ENCODE measurements at regions not wholly inside any gene's neighbourhood (a gene's known extent, or its start where the extent isn't known, plus 50 kb on each side); places are given as distances from the start of the nearest gene placed in this dataset.

GRCh38 chr1:170340308-170340707, 191.7 kb upstream of the GORAB start:
- Histone ChIP-seq H3K36me3 (ENCODE audit: control insufficient read depth, insufficient read depth, low read length) (no peaks in the 10 kb centered on the region), H3K27me3 (ENCODE audit: control insufficient read depth, insufficient read depth, low read length) (no peaks in the 10 kb centered on the region), H3K4me3 (ENCODE audit: low read depth, low read length) (no peak overlapping the region)
- no peak for DNase-seq (ENCODE audit: low read depth)
- TF ChIP-seq CTCF (IDR thresholded peaks at IDR 0.05; ENCODE audit: insufficient read depth, low read length, poor library complexity, severe bottlenecking), result no peak

- H3K36me3 ChIP-seq (ENCODE audit: control insufficient read depth, insufficient read depth, low read length), result no peaks in the 10 kb centered on the region
- TF ChIP-seq CTCF (IDR thresholded peaks at IDR 0.05; ENCODE audit: insufficient read depth, low read length, poor library complexity, severe bottlenecking), result no peak
- DNase-seq (ENCODE audit: low read depth), result no peak
Observed at GRCh38 chr1:170351366-170351946, 180.5 kb upstream of the GORAB start.

DNA sequence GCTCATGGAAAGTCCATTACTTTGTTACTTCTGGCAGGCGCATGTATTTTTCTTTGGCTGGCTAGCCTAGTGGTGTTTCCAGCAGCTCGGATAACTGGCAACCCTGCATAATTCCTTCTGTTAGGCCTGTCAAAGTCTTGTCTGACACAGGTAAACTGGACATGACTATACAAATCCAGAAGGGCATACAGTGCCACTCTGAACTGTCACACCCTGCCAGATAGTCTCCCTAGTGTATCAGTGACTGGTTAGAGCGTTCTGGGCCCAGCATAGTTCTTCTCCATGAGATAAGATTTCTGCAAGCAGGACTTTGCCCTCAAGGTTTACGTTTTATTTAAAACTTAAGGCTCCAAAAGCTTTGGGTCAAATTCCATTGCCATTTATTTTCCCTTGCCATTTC, 177.7 kb upstream of the GORAB start:
- no peak for DNase-seq (ENCODE audit: low read depth)
- TF ChIP-seq CTCF (IDR thresholded peaks at IDR 0.05; ENCODE audit: insufficient read depth, low read length, poor library complexity, severe bottlenecking), result no peak
- Histone ChIP-seq H3K36me3 (ENCODE audit: control insufficient read depth, insufficient read depth, low read length) (no peaks in the 10 kb centered on the region), H3K4me3 (ENCODE audit: low read depth, low read length) (no peak overlapping the region), H3K27me3 (ENCODE audit: control insufficient read depth, insufficient read depth, low read length) (no peaks in the 10 kb centered on the region)

More at GRCh38 chr1:170351366-170351946, 180.5 kb upstream of the GORAB start:
- Histone ChIP-seq H3K4me3 (ENCODE audit: low read depth, low read length) (no peak overlapping the region), H3K27me3 (ENCODE audit: control insufficient read depth, insufficient read depth, low read length) (no peaks in the 10 kb centered on the region)

DNA sequence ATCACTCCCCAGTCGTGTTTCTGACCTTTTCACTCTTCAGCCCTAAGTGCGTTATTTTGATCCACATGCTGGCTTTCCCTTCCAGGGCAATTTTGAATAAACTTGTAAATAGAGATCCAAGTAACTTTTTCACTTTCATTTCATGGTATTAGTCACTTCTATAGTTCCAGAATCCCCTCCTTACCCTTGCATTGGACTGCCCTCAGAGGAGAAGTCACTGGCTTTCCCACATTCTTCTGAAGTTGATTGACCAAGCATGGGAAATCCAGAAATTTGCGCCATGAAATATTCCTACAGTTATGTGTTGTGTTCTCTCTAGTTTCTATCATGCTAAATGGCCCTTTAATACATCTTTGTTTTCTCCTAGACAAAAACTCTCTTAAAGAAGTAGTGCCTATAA, 177.3 kb upstream of the GORAB start:
- DNase-seq (ENCODE audit: low read depth), result no peak

DNA sequence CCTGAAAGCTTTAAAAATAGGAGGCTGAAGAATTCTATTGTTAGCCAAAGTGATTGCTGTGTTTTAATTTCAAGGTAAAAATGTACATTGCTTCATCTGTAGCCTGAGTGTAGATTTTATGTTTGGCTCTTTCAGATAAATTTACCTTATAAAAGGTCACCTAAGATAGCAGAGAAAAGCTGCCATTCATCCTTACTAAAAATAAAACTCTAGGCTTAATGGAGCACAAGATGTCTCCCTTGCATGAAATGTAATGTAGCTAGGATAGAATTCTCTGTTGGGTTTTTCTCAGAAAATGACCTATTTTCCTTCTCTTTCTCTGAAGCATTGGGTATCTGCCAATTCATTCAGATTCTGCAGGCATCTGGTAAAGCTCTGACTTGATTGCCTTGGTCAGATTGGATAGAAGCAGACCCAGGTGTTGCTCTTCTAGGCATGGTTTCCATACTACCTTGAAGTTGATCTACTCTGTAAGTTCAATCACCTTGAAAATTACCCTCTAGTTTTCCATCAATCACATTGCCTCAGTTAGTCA, 176.6 kb upstream of the GORAB start:
- no peak for DNase-seq (ENCODE audit: low read depth)
- no peak for TF ChIP-seq CTCF (IDR thresholded peaks at IDR 0.05; ENCODE audit: insufficient read depth, low read length, poor library complexity, severe bottlenecking)
- Histone ChIP-seq H3K36me3 (ENCODE audit: control insufficient read depth, insufficient read depth, low read length) (no peaks in the 10 kb centered on the region), H3K4me3 (ENCODE audit: low read depth, low read length) (no peak overlapping the region), H3K27me3 (ENCODE audit: control insufficient read depth, insufficient read depth, low read length) (no peaks in the 10 kb centered on the region)

More for the DNA sequence above, 177.3 kb upstream of the GORAB start:
- TF ChIP-seq CTCF (IDR thresholded peaks at IDR 0.05; ENCODE audit: insufficient read depth, low read length, poor library complexity, severe bottlenecking), result no peak
- Histone ChIP-seq H3K4me3 (ENCODE audit: low read depth, low read length) (no peak overlapping the region), H3K36me3 (ENCODE audit: control insufficient read depth, insufficient read depth, low read length) (no peaks in the 10 kb centered on the region), H3K27me3 (ENCODE audit: control insufficient read depth, insufficient read depth, low read length) (no peaks in the 10 kb centered on the region)

- TF ChIP-seq CTCF (IDR thresholded peaks at IDR 0.05; ENCODE audit: insufficient read depth, low read length, poor library complexity, severe bottlenecking), result no peak
- Histone ChIP-seq H3K36me3 (ENCODE audit: control insufficient read depth, insufficient read depth, low read length) (no peaks in the 10 kb centered on the region), H3K27me3 (ENCODE audit: control insufficient read depth, insufficient read depth, low read length) (no peaks in the 10 kb centered on the region), H3K4me3 (ENCODE audit: low read depth, low read length) (no peak overlapping the region)
- no peak for DNase-seq (ENCODE audit: low read depth)
Observed at GRCh38 chr1:170356585-170356984, 175.4 kb upstream of the GORAB start.
